ENCODE measurements at regions not wholly inside any gene's neighbourhood (a gene's known extent, or its start where the extent isn't known, plus 50 kb on each side); places are given as distances from the start of the nearest gene placed in this dataset.

DNA sequence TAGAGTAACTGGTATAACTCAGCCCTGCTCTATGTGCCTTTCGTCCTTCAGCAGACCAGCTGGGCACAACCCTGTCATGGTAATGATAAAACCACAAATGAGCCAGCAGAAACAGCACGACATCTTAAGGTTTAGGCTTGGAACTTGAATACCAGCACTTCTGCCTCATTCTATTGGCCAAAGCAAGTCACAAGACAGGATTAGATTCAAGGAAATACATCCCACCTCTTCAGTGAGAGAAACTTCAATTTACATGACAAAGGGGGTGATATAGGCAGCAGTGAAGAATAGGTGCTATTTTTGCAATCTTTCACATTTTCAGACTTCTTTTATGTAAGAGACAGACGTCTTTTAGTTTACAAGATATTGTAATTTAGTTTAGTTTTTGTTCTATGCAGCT is 69.8 kb upstream of the SLC35F1 start:
- H3K9me3 ChIP-seq (replicated peaks; ENCODE audit: control insufficient read depth, insufficient read depth, low read length) = no peaks in the 10 kb centered on the region
- in situ Hi-C loops (cut with MboI) = loop anchor here (10.0 kb wide), 1 partner anchor 382 kb away; no protein-coding TSS in a partner anchor
- no peak for TF ChIP-seq ZZZ3 (IDR thresholded peaks at IDR 0.05; ENCODE audit: control insufficient read depth, insufficient read length, low read depth)
- TF ChIP-seq, protein P1, sequence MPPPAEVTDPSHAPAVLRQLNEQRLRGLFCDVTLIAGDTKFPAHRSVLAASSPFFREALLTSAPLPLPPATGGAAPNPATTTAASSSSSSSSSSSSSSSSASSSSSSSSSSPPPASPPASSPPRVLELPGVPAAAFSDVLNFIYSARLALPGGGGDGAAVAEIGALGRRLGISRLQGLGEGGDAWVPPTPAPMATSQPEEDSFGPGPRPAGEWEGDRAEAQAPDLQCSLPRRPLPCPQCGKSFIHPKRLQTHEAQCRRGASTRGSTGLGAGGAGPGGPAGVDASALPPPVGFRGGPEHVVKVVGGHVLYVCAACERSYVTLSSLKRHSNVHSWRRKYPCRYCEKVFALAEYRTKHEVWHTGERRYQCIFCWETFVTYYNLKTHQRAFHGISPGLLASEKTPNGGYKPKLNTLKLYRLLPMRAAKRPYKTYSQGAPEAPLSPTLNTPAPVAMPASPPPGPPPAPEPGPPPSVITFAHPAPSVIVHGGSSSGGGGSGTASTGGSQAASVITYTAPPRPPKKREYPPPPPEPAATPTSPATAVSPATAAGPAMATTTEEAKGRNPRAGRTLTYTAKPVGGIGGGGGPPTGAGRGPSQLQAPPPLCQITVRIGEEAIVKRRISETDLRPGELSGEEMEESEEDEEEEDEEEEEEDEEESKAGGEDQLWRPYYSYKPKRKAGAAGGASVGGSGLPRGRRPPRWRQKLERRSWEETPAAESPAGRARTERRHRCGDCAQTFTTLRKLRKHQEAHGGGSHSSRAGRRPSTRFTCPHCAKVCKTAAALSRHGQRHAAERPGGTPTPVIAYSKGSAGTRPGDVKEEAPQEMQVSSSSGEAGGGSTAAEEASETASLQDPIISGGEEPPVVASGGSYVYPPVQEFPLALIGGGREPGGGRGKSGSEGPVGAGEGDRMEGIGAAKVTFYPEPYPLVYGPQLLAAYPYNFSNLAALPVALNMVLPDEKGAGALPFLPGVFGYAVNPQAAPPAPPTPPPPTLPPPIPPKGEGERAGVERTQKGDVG (CRISPR knock-in tag; IDR thresholded peaks at IDR 0.05) = no peak
- no peak for TF ChIP-seq PAX8 (IDR thresholded peaks at IDR 0.05)
- TF ChIP-seq NRF1 (conservative IDR thresholded peaks at IDR 0.05; ENCODE audit: low read depth, low read length) = no peak
- no peak for TF ChIP-seq CHD1 (IDR thresholded peaks at IDR 0.05; ENCODE audit: low read depth, low read length)
- no peak for TF ChIP-seq ZSCAN29 (IDR thresholded peaks at IDR 0.05)
- TF ChIP-seq KAT2A (conservative IDR thresholded peaks at IDR 0.05; ENCODE audit: control insufficient read depth, low read depth, low read length) = no peak
- H2AFZ ChIP-seq (ENCODE audit: control insufficient read depth, low read depth, low read length) = no peak overlapping the region
- H3K9ac ChIP-seq (ENCODE audit: control insufficient read depth, insufficient read depth, low read length) = no peak overlapping the region
- no peaks in the 10 kb centered on the region for H3K27me3 ChIP-seq (replicated peaks in 1 of 2; ENCODE audit: control insufficient read depth in 2 of 2, insufficient read depth in 2 of 2, low read length in 1 of 2)
- H3K27ac ChIP-seq (ENCODE audit: control insufficient read depth, insufficient read depth) = no peak overlapping the region
- H3K4me3 ChIP-seq = no peak overlapping the region
- DNase-seq (ENCODE audit: low read depth, low spot score) (no peak), ATAC-seq (no peak), FAIRE-seq (no peak)
- ChIA-PET CTCF (interaction anchor here (0.9 to 1.4 kb wide), 3 partner anchors 15 to 778 kb away, joined by 3 read pairs; no protein-coding TSS in a partner anchor), POLR2A (no interaction called here), SMC1A (ENCODE audit: uncharacterized antibody, unreplicated experiment) (interaction anchor here (0.7 kb wide), 1 partner anchor 104 kb away, joined by 3 read pairs; no protein-coding TSS in a partner anchor), RAD21 (ENCODE audit: unreplicated experiment) (interaction anchor here (1.0 kb wide), 1 partner anchor 9 kb away, joined by 4 read pairs; no protein-coding TSS in a partner anchor)
- BruUV-seq (replicated peaks) = no TSS peak
- H3K4me1 ChIP-seq (ENCODE audit: control insufficient read depth, insufficient read depth, low read length) = no peaks in the 10 kb centered on the region
- no peaks in the 10 kb centered on the region for H3K36me3 ChIP-seq (ENCODE audit: control insufficient read depth in 2 of 2, insufficient read depth in 2 of 2, low read length in 1 of 2)
- H3K79me2 ChIP-seq (ENCODE audit: control insufficient read depth, insufficient read depth, low read length) = no peaks in the 10 kb centered on the region
- H4K20me1 ChIP-seq (ENCODE audit: control insufficient read depth, insufficient read depth) = no peaks in the 10 kb centered on the region
- 14% methylated on average over 3 of the region's 3 CpGs for WGBS (ENCODE audit: insufficient coverage, insufficient replicate concordance, low lambda C conversion rate, missing lambda C conversion rate)
- intact Hi-C loops (cut with micrococcal nuclease; ENCODE audit: unreplicated experiment) = loop anchor here (10.0 kb wide), 1 partner anchor 282 kb away; no protein-coding TSS in a partner anchor
- H3K4me2 ChIP-seq (ENCODE audit: control insufficient read depth, insufficient read depth) = no peak overlapping the region
